H1 (cell line): ENCODE measurements at regions not wholly inside any gene's neighbourhood (a gene's known extent, or its start where the extent isn't known, plus 50 kb on each side); places are given as distances from the start of the nearest gene placed in this dataset.

Source experiments
- CTCF ChIA-PET: fragments of 300-600 bp; sonication (Branson Sonifier 250); formaldehyde crosslinking; loops from one replicate; lab custom pipeline; 2021; ENCODE audit not compliant: partially characterized antibody; lab: Charles Lee
- POLR2A ChIA-PET: fragments of 300-600 bp; sonication (Branson Sonifier 250); formaldehyde crosslinking; loops from one replicate; lab custom pipeline; 2021; ENCODE audit warnings: inconsistent platforms; ENCODE audit not compliant: partially characterized antibody; lab: Charles Lee
- DNase-seq, 2 experiments: peaks; one replicate each; pipeline versions ENCODE4 v3.0.0 to v3.0.0-alpha.2; 2010 to 2022; ENCODE audit warnings: low spot score in 2 of 2, low read depth in 1 of 2, mixed read lengths in 1 of 2
- FAIRE-seq: peaks from 2 replicates; lab custom pipeline; 2011; peaks lifted over from hg19 to GRCh38; lab: Jason Lieb, UNC
- H2AFZ ChIP-seq: 2 replicates; pipeline ENCODE4 v1.8.1; 2012; ENCODE audit warnings: low read length, inconsistent platforms
- H2AK5ac ChIP-seq: 2 replicates; pipeline ENCODE4 v1.6.1; 2013; ENCODE audit warnings: low read depth, low read length
- H2BK120ac ChIP-seq: replicated peaks from 2 replicates; pipeline ENCODE3; 2013; ENCODE audit warnings: low read depth, low read length, inconsistent platforms
- H2BK12ac ChIP-seq: 2 replicates; pipeline ENCODE4 v1.6.1; 2013; ENCODE audit warnings: low read depth, low read length
- H2BK15ac ChIP-seq: 2 replicates; pipeline ENCODE4 v1.6.1; 2013; ENCODE audit warnings: low read length
- H2BK20ac ChIP-seq: 2 replicates; pipeline ENCODE4 v1.6.1; 2013; ENCODE audit warnings: low read length
- H2BK5ac ChIP-seq: 2 replicates; pipeline ENCODE4 v1.6.1; 2013; ENCODE audit warnings: low read depth, low read length
- H3K14ac ChIP-seq: 2 replicates; pipeline ENCODE4 v1.6.1; 2013; ENCODE audit warnings: inconsistent platforms; ENCODE audit not compliant: insufficient read length
- H3K18ac ChIP-seq: 2 replicates; pipeline ENCODE4 v1.6.1; 2013; ENCODE audit warnings: low read length; ENCODE audit errors: extremely low read depth
- H3K23ac ChIP-seq: 2 replicates; pipeline ENCODE4 v1.6.1; 2013; ENCODE audit warnings: inconsistent platforms; ENCODE audit not compliant: insufficient read length
- H3K23me2 ChIP-seq: 2 replicates; pipeline ENCODE4 v1.6.1; 2013; ENCODE audit warnings: low read depth, low read length
- H3K27ac ChIP-seq: 2 replicates; pipeline ENCODE4 v1.6.1; 2011; ENCODE audit warnings: low read depth, low read length, inconsistent platforms
- H3K27me3 ChIP-seq, 4 experiments: replicated peaks in 1 of 4; 1 replicate in 1 of 4; 2 replicates in 3 of 4; pipeline versions ENCODE4 v1.6.1 to v1.8.1; 2011 to 2013; ENCODE audit warnings: low read length in 3 of 4, mild to moderate bottlenecking in 3 of 4, inconsistent platforms in 2 of 4, mixed read lengths in 2 of 4, moderate library complexity in 1 of 4; ENCODE audit not compliant: control insufficient read depth in 3 of 4, insufficient read depth in 3 of 4; ENCODE audit errors: extremely low read depth in 1 of 4
- H3K36me3 ChIP-seq, 4 experiments: 2 replicates each; pipeline versions ENCODE4 v1.6.1 to v1.8.1; 2011 to 2013; ENCODE audit warnings: mild to moderate bottlenecking in 4 of 4, low read length in 3 of 4, moderate library complexity in 2 of 4, control low read depth in 1 of 4, inconsistent platforms in 1 of 4; ENCODE audit not compliant: insufficient read depth in 4 of 4, control insufficient read depth in 2 of 4
- H3K4ac ChIP-seq: replicated peaks from 2 replicates; pipeline ENCODE3; 2013; ENCODE audit warnings: low read length, low read depth, mixed read lengths, inconsistent platforms; ENCODE audit not compliant: insufficient read length
- H3K4me1 ChIP-seq, 4 experiments: replicated peaks in 1 of 4; 1 replicate in 1 of 4; 2 replicates in 3 of 4; pipeline versions ENCODE4 v1.6.1 to v1.8.1; 2011 to 2013; ENCODE audit warnings: low read length in 3 of 4, inconsistent platforms in 2 of 4, mixed read lengths in 1 of 4; ENCODE audit not compliant: insufficient read depth in 4 of 4, control insufficient read depth in 3 of 4
- H3K4me2 ChIP-seq, 2 experiments: 2 replicates each; pipeline versions ENCODE4 v1.6.1 to v1.8.1; 2011 to 2013; ENCODE audit warnings: low read depth in 2 of 2, low read length in 2 of 2, control low read depth in 1 of 2, inconsistent platforms in 1 of 2, mild to moderate bottlenecking in 1 of 2; ENCODE audit not compliant: insufficient read depth in 1 of 2
- H3K4me3 ChIP-seq, 4 experiments: fragments of 200-600, 300-600 bp in 1 of 4; sonication (generic), shearing (Covaris generic), sonication (Bioruptor Twin) in 1 of 4; 2 replicates each; pipeline versions ENCODE4 v1.5.1 to v1.8.1; 2011 to 2016; ENCODE audit warnings: low read length in 4 of 4, low read depth in 3 of 4, control low read depth in 2 of 4, inconsistent platforms in 2 of 4, mild to moderate bottlenecking in 2 of 4, mixed read lengths in 1 of 4, moderate library complexity in 1 of 4; ENCODE audit not compliant: insufficient read depth in 2 of 4; ENCODE audit errors: extremely low read depth in 1 of 4
- H3K56ac ChIP-seq: replicated peaks from 2 replicates; pipeline ENCODE3; 2013; ENCODE audit warnings: low read depth, mild to moderate bottlenecking, mixed read lengths, low read length, inconsistent platforms; ENCODE audit not compliant: insufficient read length
- H3K79me1 ChIP-seq: 2 replicates; pipeline ENCODE4 v1.6.1; 2013; ENCODE audit warnings: low read depth, low read length, control low read depth
- H3K79me2 ChIP-seq, 2 experiments: 2 replicates each; pipeline versions ENCODE4 v1.6.1 to v1.8.1; 2012 to 2013; ENCODE audit warnings: low read length in 2 of 2, mild to moderate bottlenecking in 2 of 2, inconsistent platforms in 1 of 2; ENCODE audit not compliant: insufficient read depth in 2 of 2, control insufficient read depth in 1 of 2
- H3K9ac ChIP-seq, 4 experiments: replicated peaks in 1 of 4; 1 replicate in 1 of 4; 2 replicates in 3 of 4; pipeline versions ENCODE4 v1.6.1 to v1.8.1; 2011 to 2013; ENCODE audit warnings: low read depth in 3 of 4, low read length in 3 of 4, control low read depth in 2 of 4, mild to moderate bottlenecking in 2 of 4, moderate library complexity in 2 of 4, inconsistent platforms in 1 of 4; ENCODE audit errors: extremely low read depth in 1 of 4
- H3K9me3 ChIP-seq, 2 experiments: 2 replicates each; pipeline versions ENCODE4 v1.6.1 to v1.8.1; 2012 to 2013; ENCODE audit warnings: mild to moderate bottlenecking in 2 of 2, moderate library complexity in 2 of 2, control low read depth in 1 of 2, inconsistent platforms in 1 of 2, low read depth in 1 of 2, low read length in 1 of 2, mixed read lengths in 1 of 2; ENCODE audit not compliant: insufficient read depth in 2 of 2
- H4K20me1 ChIP-seq, 2 experiments: replicated peaks in 1 of 2; 2 replicates each; pipeline versions ENCODE3 to v1.8.1; 2011 to 2013; ENCODE audit warnings: inconsistent platforms in 2 of 2, low read length in 2 of 2, mild to moderate bottlenecking in 1 of 2; ENCODE audit not compliant: insufficient read depth in 2 of 2, control insufficient read depth in 1 of 2
- H4K5ac ChIP-seq: 2 replicates; pipeline ENCODE4 v1.6.1; 2013; ENCODE audit warnings: low read length, low read depth, mixed read lengths, inconsistent platforms; ENCODE audit not compliant: insufficient read length
- H4K8ac ChIP-seq: 2 replicates; pipeline ENCODE4 v1.8.0; 2013; ENCODE audit warnings: mild to moderate bottlenecking, moderate library complexity, low read length, inconsistent platforms; ENCODE audit not compliant: insufficient read depth; ENCODE audit errors: extremely low read depth
- H4K91ac ChIP-seq: replicated peaks from 2 replicates; pipeline ENCODE3; 2013; ENCODE audit warnings: low read length, mixed read lengths, inconsistent platforms; ENCODE audit not compliant: insufficient read length
- ASH2L ChIP-seq: fragments of 200-600, 300-600 bp; sonication (generic); IDR thresholded peaks from one replicate; pipeline ENCODE4 v1.7.1; 2017; ENCODE audit warnings: low read length
- CEBPB ChIP-seq: IDR thresholded peaks from 2 replicates; pipeline ENCODE4 v1.6.1; 2012; ENCODE audit warnings: low read depth, low read length
- CHD1 ChIP-seq: IDR thresholded peaks from 2 replicates; pipeline ENCODE4 v1.6.1; 2012; ENCODE audit warnings: low read depth, low read length, improper control_type of control experiment
- GABPA ChIP-seq: IDR thresholded peaks from 2 replicates; pipeline ENCODE4 v1.6.1; 2011; ENCODE audit warnings: mild to moderate bottlenecking, low read length, moderate library complexity, borderline replicate concordance; ENCODE audit not compliant: insufficient read depth
- HDAC2 ChIP-seq, 2 experiments: fragments of 300-600 bp in 1 of 2; sonication (generic) in 1 of 2; IDR thresholded peaks; 2 replicates each; pipeline ENCODE4 v1.6.1; 2011 to 2012; ENCODE audit warnings: low read depth in 2 of 2, low read length in 2 of 2, mild to moderate bottlenecking in 2 of 2, moderate library complexity in 2 of 2, borderline replicate concordance in 1 of 2, inconsistent platforms in 1 of 2
- KDM1A ChIP-seq: fragments of 200-600, 300-600 bp; sonication (generic); IDR thresholded peaks from 2 replicates; pipeline ENCODE4 v1.7.1; 2016; ENCODE audit warnings: mild to moderate bottlenecking, low read length, borderline replicate concordance
- KDM5A ChIP-seq: fragments of 200-600 bp; IDR thresholded peaks from 2 replicates; pipeline ENCODE4 v1.7.1; 2012; ENCODE audit warnings: mild to moderate bottlenecking, low read length, inconsistent platforms, mixed read lengths
- PHF8 ChIP-seq: fragments of 200-600 bp; sonication (generic); conservative IDR thresholded peaks from 2 replicates; pipeline ENCODE4 v1.7.1; 2012; ENCODE audit warnings: low read depth, mild to moderate bottlenecking, inconsistent platforms, low read length, moderate library complexity
- POLR2AphosphoS5 ChIP-seq: IDR thresholded peaks from 2 replicates; pipeline ENCODE4 v1.6.1; 2011; ENCODE audit warnings: low read depth, low read length
- RXRA ChIP-seq: IDR thresholded peaks from 2 replicates; pipeline ENCODE4 v1.6.1; 2011; ENCODE audit warnings: low read depth, mild to moderate bottlenecking, low read length, moderate library complexity; ENCODE audit not compliant: insufficient read depth
- SAP30 ChIP-seq: fragments of 300-600 bp; sonication (generic); IDR thresholded peaks from 2 replicates; pipeline ENCODE4 v1.7.1; 2012; ENCODE audit warnings: low read length, moderate library complexity, mild to moderate bottlenecking, inconsistent platforms; ENCODE audit not compliant: insufficient read depth, insufficient replicate concordance
- SIX5 ChIP-seq: IDR thresholded peaks from 2 replicates; pipeline ENCODE4 v1.6.1; 2011; ENCODE audit warnings: mild to moderate bottlenecking, low read depth, low read length
- YY1 ChIP-seq: IDR thresholded peaks from 2 replicates; pipeline ENCODE4 v1.6.1; 2011; ENCODE audit warnings: low read depth, mild to moderate bottlenecking, low read length
- ZNF274 ChIP-seq: IDR thresholded peaks from 2 replicates; pipeline ENCODE4 v1.7.0; 2012; ENCODE audit warnings: low read length, borderline replicate concordance; ENCODE audit errors: extremely low read depth
- WGBS, 2 experiments: shearing (Covaris generic) in 1 of 2; methylation state at CpG; one replicate each; pipeline versions ENCODE4 v1.1.6 to v1.1.7; 2013 to 2015; ENCODE audit warnings: low lambda C conversion rate in 2 of 2, mixed read lengths in 2 of 2, inconsistent platforms in 1 of 2, low coverage in 1 of 2, missing lambda C conversion rate in 1 of 2; ENCODE audit not compliant: insufficient replicate concordance in 2 of 2, insufficient coverage in 1 of 2, insufficient read length in 1 of 2; ENCODE audit errors: extremely low coverage in 1 of 2, missing lambda C conversion rate in 1 of 2; 5-methylcytosine and 5-hydroxymethylcytosine counted together

- Histone ChIP-seq H3K14ac (no peak overlapping the region), H3K56ac (no peak overlapping the region), H3K36me3 (no peaks in the 10 kb centered on the region), H3K9ac (no peak overlapping the region), H3K27ac (no peak overlapping the region), H2BK120ac (no peak overlapping the region), H3K18ac (no peak overlapping the region), H4K91ac (no peak overlapping the region), H2BK20ac (no peak overlapping the region), H4K8ac (no peak overlapping the region), H3K4ac (no peak overlapping the region), H2BK5ac (no peak overlapping the region), H3K23ac (no peak overlapping the region), H3K4me1 (peaks cover 0 to 4% (median 0%) of the 10 kb centered on the region in 4 experiments; a peak in 1 of 7 replicates), H3K4me3 (no peak overlapping the region), H3K23me2 (no peaks in the 10 kb centered on the region), H3K9me3 (no peaks in the 10 kb centered on the region), H2AK5ac (no peak overlapping the region), H3K79me2 (no peaks in the 10 kb centered on the region), H2AFZ (peak overlapping the region; percentile 41; the same call in 1 of the 2 replicates), H4K5ac (no peak overlapping the region), H2BK12ac (no peak overlapping the region), H3K79me1 (no peaks in the 10 kb centered on the region), H2BK15ac (no peak overlapping the region), H4K20me1 (peaks cover 0 to 1% of the 10 kb centered on the region in 2 experiments), H3K4me2 (no peak overlapping the region), H3K27me3 (no peaks in the 10 kb centered on the region)
- DNase-seq: no peak
- POLR2A ChIA-PET: no interaction called here
- FAIRE-seq: no peak
- 97% methylated on average over 3 of the region's 3 CpGs; no CpG with 5 or more reads in 1 of the 2 experiments for WGBS, 2 experiments
- CTCF ChIA-PET: interaction anchor here (1.1 kb wide), 1 partner anchor 18 kb away, joined by 4 read pairs; no protein-coding TSS in a partner anchor
- TF ChIP-seq ASH2L: no peak
- no peak for TF ChIP-seq YY1
- no peak for TF ChIP-seq KDM1A
- TF ChIP-seq GABPA: no peak
- TF ChIP-seq RXRA: no peak
- no peak for TF ChIP-seq SIX5
- no peak for TF ChIP-seq POLR2AphosphoS5
- no peak for TF ChIP-seq CEBPB
- no peak for TF ChIP-seq PHF8
- TF ChIP-seq ZNF274: no peak
- no peak for TF ChIP-seq CHD1
- TF ChIP-seq SAP30: no peak
- no peak for TF ChIP-seq HDAC2 (IDR thresholded peaks at IDR 0.05; ENCODE audit: borderline replicate concordance in 1 of 2, low read depth in 2 of 2, low read length in 2 of 2)
- TF ChIP-seq KDM5A: no peak
These were observed 72.5 kb upstream of the LPAR1 start for GRCh38 chr9:111110805-111111204.
